ENCODE measurements at regions not wholly inside any gene's neighbourhood (a gene's known extent, or its start where the extent isn't known, plus 50 kb on each side); places are given as distances from the start of the nearest gene placed in this dataset.
"Not testable (repeated sequence)": the region's sequence is repeated elsewhere in the genome, so short reads cannot be mapped to it uniquely, and the experiment has no call there.

- peaks cover 8% of the 10 kb centered on the region for H3K4me1 ChIP-seq
- no peak overlapping the region for H3K27ac ChIP-seq (replicated peaks)
- no peaks in the 10 kb centered on the region for H3K9me3 ChIP-seq (replicated peaks)
- DNase-seq: no peak
- no peaks in the 10 kb centered on the region for H3K36me3 ChIP-seq
- intact Hi-C loops (cut with micrococcal nuclease): no loop called here
- TF ChIP-seq, protein P1, sequence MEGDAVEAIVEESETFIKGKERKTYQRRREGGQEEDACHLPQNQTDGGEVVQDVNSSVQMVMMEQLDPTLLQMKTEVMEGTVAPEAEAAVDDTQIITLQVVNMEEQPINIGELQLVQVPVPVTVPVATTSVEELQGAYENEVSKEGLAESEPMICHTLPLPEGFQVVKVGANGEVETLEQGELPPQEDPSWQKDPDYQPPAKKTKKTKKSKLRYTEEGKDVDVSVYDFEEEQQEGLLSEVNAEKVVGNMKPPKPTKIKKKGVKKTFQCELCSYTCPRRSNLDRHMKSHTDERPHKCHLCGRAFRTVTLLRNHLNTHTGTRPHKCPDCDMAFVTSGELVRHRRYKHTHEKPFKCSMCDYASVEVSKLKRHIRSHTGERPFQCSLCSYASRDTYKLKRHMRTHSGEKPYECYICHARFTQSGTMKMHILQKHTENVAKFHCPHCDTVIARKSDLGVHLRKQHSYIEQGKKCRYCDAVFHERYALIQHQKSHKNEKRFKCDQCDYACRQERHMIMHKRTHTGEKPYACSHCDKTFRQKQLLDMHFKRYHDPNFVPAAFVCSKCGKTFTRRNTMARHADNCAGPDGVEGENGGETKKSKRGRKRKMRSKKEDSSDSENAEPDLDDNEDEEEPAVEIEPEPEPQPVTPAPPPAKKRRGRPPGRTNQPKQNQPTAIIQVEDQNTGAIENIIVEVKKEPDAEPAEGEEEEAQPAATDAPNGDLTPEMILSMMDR (IDR thresholded peaks at IDR 0.05; ENCODE audit: borderline replicate concordance): no peak
- H3K27me3 ChIP-seq (ENCODE audit: low read depth): no peaks in the 10 kb centered on the region
- H3K4me3 ChIP-seq: no peak overlapping the region
These were observed 416.7 kb upstream of the AKR1E2 start for GRCh38 chr10:4409319-4409718.

DNA sequence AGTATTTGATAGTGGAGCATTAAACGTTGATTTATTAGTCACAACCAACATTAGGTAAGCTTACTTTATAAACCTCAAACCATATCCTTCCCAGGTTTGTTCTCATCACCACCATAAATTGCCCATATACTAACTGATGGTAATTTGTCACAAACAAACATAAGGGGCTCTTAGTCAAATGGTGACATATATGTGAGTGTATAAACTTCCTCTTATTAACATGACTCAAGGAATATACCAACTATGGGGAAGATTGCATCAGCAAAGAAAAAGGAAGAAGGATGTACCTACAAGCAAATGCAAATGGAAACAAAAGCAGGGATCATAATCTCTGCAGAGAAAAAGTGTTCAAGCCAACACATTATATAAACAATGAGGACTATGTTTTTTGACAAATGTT lies 418.2 kb upstream of the AKR1E2 start:
- no peak for DNase-seq
- no peaks in the 10 kb centered on the region for H3K9me3 ChIP-seq (replicated peaks)
- H3K27me3 ChIP-seq (ENCODE audit: low read depth): no peaks in the 10 kb centered on the region
- TF ChIP-seq, protein P1 (IDR thresholded peaks at IDR 0.05; ENCODE audit: borderline replicate concordance): no peak
- intact Hi-C loops (cut with micrococcal nuclease): no loop called here
- H3K27ac ChIP-seq (replicated peaks): no peak overlapping the region
- no peaks in the 10 kb centered on the region for H3K36me3 ChIP-seq
- no peak overlapping the region for H3K4me3 ChIP-seq
- peaks cover 8% of the 10 kb centered on the region for H3K4me1 ChIP-seq

GRCh38 chr10:4405828-4406227 lies 420.2 kb upstream of the AKR1E2 start:
- Histone ChIP-seq H3K4me3 (no peak overlapping the region), H3K4me1 (peaks cover 8% of the 10 kb centered on the region), H3K27me3 (ENCODE audit: low read depth) (no peaks in the 10 kb centered on the region), H3K9me3 (replicated peaks) (no peaks in the 10 kb centered on the region), H3K27ac (replicated peaks) (no peak overlapping the region), H3K36me3 (no peaks in the 10 kb centered on the region)
- intact Hi-C loops (cut with micrococcal nuclease): no loop called here
- no peak for DNase-seq
- TF ChIP-seq, protein P1 (IDR thresholded peaks at IDR 0.05; ENCODE audit: borderline replicate concordance): no peak

- H3K4me3 ChIP-seq: no peak overlapping the region
- no peaks in the 10 kb centered on the region for H3K9me3 ChIP-seq (replicated peaks)
- H3K27me3 ChIP-seq (ENCODE audit: low read depth): no peaks in the 10 kb centered on the region
- no peaks in the 10 kb centered on the region for H3K36me3 ChIP-seq
- DNase-seq: no peak
- peaks cover 5% of the 10 kb centered on the region for H3K4me1 ChIP-seq
- intact Hi-C loops (cut with micrococcal nuclease): no loop called here
- TF ChIP-seq, protein P1 (IDR thresholded peaks at IDR 0.05; ENCODE audit: borderline replicate concordance): no peak
- H3K27ac ChIP-seq (replicated peaks): no peak overlapping the region
These were observed 422.3 kb upstream of the AKR1E2 start for GRCh38 chr10:4403638-4404252.

GRCh38 chr10:4401080-4401479 lies 424.9 kb upstream of the AKR1E2 start:
- H3K27ac ChIP-seq (replicated peaks); H3K4me3 ChIP-seq; H3K27me3 ChIP-seq (ENCODE audit: low read depth); intact Hi-C loops (cut with micrococcal nuclease); H3K4me1 ChIP-seq; DNase-seq; H3K9me3 ChIP-seq (replicated peaks); H3K36me3 ChIP-seq: not testable (repeated sequence)

GRCh38 chr10:4399556-4399955 lies 426.5 kb upstream of the AKR1E2 start:
- intact Hi-C loops (cut with micrococcal nuclease): no loop called here
- H3K9me3 ChIP-seq (replicated peaks): no peaks in the 10 kb centered on the region

More at GRCh38 chr10:4399556-4399955, 426.5 kb upstream of the AKR1E2 start:
- Histone ChIP-seq H3K36me3 (no peaks in the 10 kb centered on the region), H3K27me3 (ENCODE audit: low read depth) (no peaks in the 10 kb centered on the region), H3K4me3 (no peak overlapping the region), H3K27ac (replicated peaks) (no peak overlapping the region), H3K4me1 (no peaks in the 10 kb centered on the region)
- no peak for DNase-seq
- TF ChIP-seq, protein P1 (IDR thresholded peaks at IDR 0.05; ENCODE audit: borderline replicate concordance): no peak

Data from left ventricle myocardium inferior (tissue), 1 donor.